ENCODE measurements at regions not wholly inside any gene's neighbourhood (a gene's known extent, or its start where the extent isn't known, plus 50 kb on each side); places are given as distances from the start of the nearest gene placed in this dataset.

GRCh38 chr18:984004-984403, 79.3 kb downstream of the ADCYAP1 start (continued):
- TF ChIP-seq YY1 (IDR thresholded peaks at IDR 0.05) (no peak), HNF4G (IDR thresholded peaks at IDR 0.05) (no peak), FOXA2 (IDR thresholded peaks at IDR 0.05) (no peak), SP1 (IDR thresholded peaks at IDR 0.05) (no peak), RAD21 (IDR thresholded peaks at IDR 0.05) (no peak), GABPA (IDR thresholded peaks at IDR 0.05 in 1 of 2, conservative IDR thresholded peaks at IDR 0.05 in 1 of 2) (no peak)
- TF ChIP-seq, protein P1, sequence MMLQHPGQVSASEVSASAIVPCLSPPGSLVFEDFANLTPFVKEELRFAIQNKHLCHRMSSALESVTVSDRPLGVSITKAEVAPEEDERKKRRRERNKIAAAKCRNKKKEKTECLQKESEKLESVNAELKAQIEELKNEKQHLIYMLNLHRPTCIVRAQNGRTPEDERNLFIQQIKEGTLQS (IDR thresholded peaks at IDR 0.05), result no peak
- TF ChIP-seq, protein P2, sequence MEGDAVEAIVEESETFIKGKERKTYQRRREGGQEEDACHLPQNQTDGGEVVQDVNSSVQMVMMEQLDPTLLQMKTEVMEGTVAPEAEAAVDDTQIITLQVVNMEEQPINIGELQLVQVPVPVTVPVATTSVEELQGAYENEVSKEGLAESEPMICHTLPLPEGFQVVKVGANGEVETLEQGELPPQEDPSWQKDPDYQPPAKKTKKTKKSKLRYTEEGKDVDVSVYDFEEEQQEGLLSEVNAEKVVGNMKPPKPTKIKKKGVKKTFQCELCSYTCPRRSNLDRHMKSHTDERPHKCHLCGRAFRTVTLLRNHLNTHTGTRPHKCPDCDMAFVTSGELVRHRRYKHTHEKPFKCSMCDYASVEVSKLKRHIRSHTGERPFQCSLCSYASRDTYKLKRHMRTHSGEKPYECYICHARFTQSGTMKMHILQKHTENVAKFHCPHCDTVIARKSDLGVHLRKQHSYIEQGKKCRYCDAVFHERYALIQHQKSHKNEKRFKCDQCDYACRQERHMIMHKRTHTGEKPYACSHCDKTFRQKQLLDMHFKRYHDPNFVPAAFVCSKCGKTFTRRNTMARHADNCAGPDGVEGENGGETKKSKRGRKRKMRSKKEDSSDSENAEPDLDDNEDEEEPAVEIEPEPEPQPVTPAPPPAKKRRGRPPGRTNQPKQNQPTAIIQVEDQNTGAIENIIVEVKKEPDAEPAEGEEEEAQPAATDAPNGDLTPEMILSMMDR (IDR thresholded peaks at IDR 0.05; ENCODE audit: low read depth, low read length, missing input control), result no peak

GRCh38 chr18:985212-985661, 80.6 kb downstream of the ADCYAP1 start:
- no peak for DNase-seq (ENCODE audit: low spot score)
- no peaks in the 10 kb centered on the region for H3K4me1 ChIP-seq (ENCODE audit: control insufficient read depth in 4 of 4, insufficient read depth in 4 of 4, low read length in 3 of 4)
- H3K4me3 ChIP-seq (ENCODE audit: low read depth in 1 of 3, low read length in 3 of 3), result no peak overlapping the region
- no peak for TF ChIP-seq TAF1 (conservative IDR thresholded peaks at IDR 0.05)
- TF ChIP-seq RXRA (IDR thresholded peaks at IDR 0.05), result no peak
- TF ChIP-seq, protein P1 (IDR thresholded peaks at IDR 0.05), result no peak
- TF ChIP-seq FOXA1 (IDR thresholded peaks at IDR 0.05), result no peak
- TF ChIP-seq HNF4G (IDR thresholded peaks at IDR 0.05), result no peak
- no peak for TF ChIP-seq NR2F2 (IDR thresholded peaks at IDR 0.05)
- TF ChIP-seq GABPA (IDR thresholded peaks at IDR 0.05 in 1 of 2, conservative IDR thresholded peaks at IDR 0.05 in 1 of 2), result no peak
- TF ChIP-seq SP1 (IDR thresholded peaks at IDR 0.05), result no peak
- TF ChIP-seq, protein P2 (IDR thresholded peaks at IDR 0.05; ENCODE audit: low read depth, low read length, missing input control), result no peak
- no peak for TF ChIP-seq RAD21 (IDR thresholded peaks at IDR 0.05)
- no peak for TF ChIP-seq HNF4A (conservative IDR thresholded peaks at IDR 0.05)
- no peak for TF ChIP-seq EGR1 (IDR thresholded peaks at IDR 0.05; ENCODE audit: low read depth in 2 of 2)
- no peak for TF ChIP-seq FOXA2 (IDR thresholded peaks at IDR 0.05)
- TF ChIP-seq YY1 (IDR thresholded peaks at IDR 0.05), result no peak
- TF ChIP-seq, protein P3, sequence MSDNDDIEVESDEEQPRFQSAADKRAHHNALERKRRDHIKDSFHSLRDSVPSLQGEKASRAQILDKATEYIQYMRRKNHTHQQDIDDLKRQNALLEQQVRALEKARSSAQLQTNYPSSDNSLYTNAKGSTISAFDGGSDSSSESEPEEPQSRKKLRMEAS (IDR thresholded peaks at IDR 0.05), result no peak
- no peak for TF ChIP-seq REST (IDR thresholded peaks at IDR 0.05)
- TF ChIP-seq ZBTB33 (IDR thresholded peaks at IDR 0.05), result no peak
- no peak for TF ChIP-seq JUND (IDR thresholded peaks at IDR 0.05)
- no peak overlapping the region for H3K9ac ChIP-seq (ENCODE audit: low read depth in 1 of 2, low read length in 2 of 2)
- WGBS, result 50% methylated on average over 6 of the region's 6 CpGs
- no peaks in the 10 kb centered on the region for H3K36me3 ChIP-seq (ENCODE audit: control insufficient read depth in 4 of 4, insufficient read depth in 3 of 4, low read depth in 1 of 4, low read length in 3 of 4)
- no peaks in the 10 kb centered on the region for H3K27me3 ChIP-seq (ENCODE audit: control insufficient read depth in 4 of 4, insufficient read depth in 4 of 4, low read length in 3 of 4)
- H3K27ac ChIP-seq (ENCODE audit: low read depth in 1 of 2, low read length in 2 of 2), result no peak overlapping the region
- H3K9me3 ChIP-seq (ENCODE audit: control insufficient read depth in 4 of 4, low read length in 3 of 4), result no peaks in the 10 kb centered on the region
